Nephron (organoid): ENCODE measurements at regions not wholly inside any gene's neighbourhood (a gene's known extent, or its start where the extent isn't known, plus 50 kb on each side); places are given as distances from the start of the nearest gene placed in this dataset.

Experiments
- H3K27ac Mint-ChIP-seq, 3 experiments: 2 replicates each; pipeline ENCODE4 v1.8.0; 2020; ENCODE audit warnings: mixed read lengths in 3 of 3, mild to moderate bottlenecking in 2 of 3, moderate library complexity in 1 of 3
- H3K27me3 Mint-ChIP-seq: 2 replicates; pipeline ENCODE4 v1.8.0; 2021; ENCODE audit warnings: low read depth, mild to moderate bottlenecking, moderate library complexity, mixed read lengths
- H3K36me3 Mint-ChIP-seq: 2 replicates; pipeline ENCODE4 v1.8.0; 2020; ENCODE audit warnings: low read depth, mixed read lengths
- H3K4me1 Mint-ChIP-seq: 2 replicates; pipeline ENCODE4 v1.8.0; 2020; ENCODE audit warnings: mixed read lengths
- H3K4me3 Mint-ChIP-seq, 3 experiments: 2 replicates each; pipeline ENCODE4 v1.8.0; 2020; ENCODE audit warnings: mild to moderate bottlenecking in 3 of 3, mixed read lengths in 3 of 3, moderate library complexity in 2 of 3
- H3K9me3 Mint-ChIP-seq: 2 replicates; pipeline ENCODE4 v1.8.0; 2020; ENCODE audit warnings: mixed read lengths
- CTCF ChIP-seq, 3 experiments: fragments of 200-600 bp; sonication (generic); IDR thresholded peaks; one replicate each; pipeline ENCODE4 v1.5.0; 2021; ENCODE audit warnings: antibody characterized with exemption in 3 of 3; ENCODE audit not compliant: unreplicated experiment in 3 of 3

GRCh38 chr4:64551125-64551524 lies 141.9 kb upstream of the TECRL start:
- Mint-ChIP-seq H3K36me3 (no peaks in the 10 kb centered on the region), H3K9me3 (no peaks in the 10 kb centered on the region), H3K4me1 (no peaks in the 10 kb centered on the region), H3K27me3 (no peaks in the 10 kb centered on the region), H3K4me3 (no peak overlapping the region), H3K27ac (no peak overlapping the region)
- no peak for TF ChIP-seq CTCF (IDR thresholded peaks at IDR 0.05; ENCODE audit: unreplicated experiment in 3 of 3)

DNA sequence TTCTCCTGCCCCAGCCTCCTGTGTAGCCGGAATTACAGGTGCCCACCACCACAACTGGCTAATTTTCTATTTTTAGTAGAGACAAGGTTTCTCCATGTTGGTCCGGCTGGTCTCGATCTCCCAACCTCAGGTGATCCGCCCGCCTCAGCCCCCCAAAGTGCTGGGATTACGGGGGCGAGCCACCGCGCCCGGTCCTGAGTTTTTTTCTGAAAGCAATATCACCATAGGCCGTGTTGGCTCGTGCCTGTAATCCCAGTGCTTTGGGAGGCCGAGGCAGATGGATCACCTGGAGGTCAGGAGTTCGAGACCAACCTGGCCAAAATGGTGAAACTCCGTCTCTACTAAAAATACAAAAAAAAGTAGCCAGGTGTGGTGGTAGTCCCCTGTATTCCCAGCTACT lies 136.3 kb upstream of the TECRL start:
- H3K9me3 Mint-ChIP-seq = no peaks in the 10 kb centered on the region
- no peak overlapping the region for H3K27ac Mint-ChIP-seq
- H3K4me3 Mint-ChIP-seq = no peak overlapping the region
- no peaks in the 10 kb centered on the region for H3K4me1 Mint-ChIP-seq
- no peaks in the 10 kb centered on the region for H3K27me3 Mint-ChIP-seq
- H3K36me3 Mint-ChIP-seq = no peaks in the 10 kb centered on the region
- no peak for TF ChIP-seq CTCF (IDR thresholded peaks at IDR 0.05; ENCODE audit: unreplicated experiment in 3 of 3)

GRCh38 chr4:64539234-64539849 lies 130.1 kb upstream of the TECRL start:
- no peaks in the 10 kb centered on the region for H3K4me1 Mint-ChIP-seq

DNA sequence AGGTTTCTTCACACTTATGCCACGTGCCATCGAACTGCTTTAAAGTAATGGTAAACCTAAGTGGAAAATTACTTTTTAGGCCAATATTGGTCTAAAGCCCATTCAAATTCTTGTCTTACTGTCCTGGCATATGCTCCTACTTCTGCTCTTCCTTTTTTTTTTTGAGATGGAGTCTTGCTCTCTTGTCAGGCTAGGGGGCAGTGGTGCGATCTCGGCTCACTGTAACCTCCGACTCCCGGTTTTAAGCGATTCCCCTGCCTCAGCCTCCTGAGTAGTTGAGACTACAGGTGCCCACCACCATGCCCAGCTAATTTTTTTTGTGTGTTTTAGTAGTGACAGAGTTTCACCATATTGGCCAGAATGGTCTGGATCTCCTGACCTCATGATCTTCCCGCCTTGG lies 129.0 kb upstream of the TECRL start:
- no peaks in the 10 kb centered on the region for H3K27me3 Mint-ChIP-seq
- H3K27ac Mint-ChIP-seq = no peak overlapping the region
- no peaks in the 10 kb centered on the region for H3K36me3 Mint-ChIP-seq
- TF ChIP-seq CTCF (IDR thresholded peaks at IDR 0.05; ENCODE audit: unreplicated experiment in 3 of 3) = no peak
- no peaks in the 10 kb centered on the region for H3K4me1 Mint-ChIP-seq
- H3K4me3 Mint-ChIP-seq = no peak overlapping the region
- H3K9me3 Mint-ChIP-seq = no peaks in the 10 kb centered on the region

More at GRCh38 chr4:64539234-64539849, 130.1 kb upstream of the TECRL start:
- Mint-ChIP-seq H3K36me3 (no peaks in the 10 kb centered on the region), H3K4me3 (no peak overlapping the region), H3K27me3 (no peaks in the 10 kb centered on the region), H3K27ac (no peak overlapping the region), H3K9me3 (no peaks in the 10 kb centered on the region)
- peak; percentile 75 to 83 (median 75) for TF ChIP-seq CTCF (IDR thresholded peaks at IDR 0.05; ENCODE audit: unreplicated experiment in 3 of 3)

DNA sequence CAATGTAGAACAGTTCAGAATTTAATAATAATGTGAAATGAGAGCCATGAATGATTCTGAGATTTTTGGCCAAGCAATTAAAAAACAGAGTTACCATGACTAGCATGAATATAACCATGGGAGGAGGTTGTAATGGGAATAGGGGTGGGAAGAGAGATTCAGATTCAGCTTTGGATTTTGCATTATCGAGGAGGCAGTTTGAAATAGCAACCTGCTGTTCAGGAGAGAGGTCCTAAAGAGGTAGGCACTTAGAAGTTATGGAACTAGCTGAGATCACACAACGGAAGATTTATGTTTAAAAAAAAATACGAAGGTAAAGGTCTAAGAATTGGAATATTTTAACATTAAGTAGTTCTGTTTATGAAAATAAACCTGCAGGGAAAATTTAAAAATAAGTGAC lies 124.4 kb upstream of the TECRL start:
- no peak overlapping the region for H3K27ac Mint-ChIP-seq
- H3K4me3 Mint-ChIP-seq = no peak overlapping the region
- H3K27me3 Mint-ChIP-seq = no peaks in the 10 kb centered on the region
- no peaks in the 10 kb centered on the region for H3K36me3 Mint-ChIP-seq
- H3K4me1 Mint-ChIP-seq = no peaks in the 10 kb centered on the region
- H3K9me3 Mint-ChIP-seq = no peaks in the 10 kb centered on the region
- TF ChIP-seq CTCF (IDR thresholded peaks at IDR 0.05; ENCODE audit: unreplicated experiment in 3 of 3) = no peak

DNA sequence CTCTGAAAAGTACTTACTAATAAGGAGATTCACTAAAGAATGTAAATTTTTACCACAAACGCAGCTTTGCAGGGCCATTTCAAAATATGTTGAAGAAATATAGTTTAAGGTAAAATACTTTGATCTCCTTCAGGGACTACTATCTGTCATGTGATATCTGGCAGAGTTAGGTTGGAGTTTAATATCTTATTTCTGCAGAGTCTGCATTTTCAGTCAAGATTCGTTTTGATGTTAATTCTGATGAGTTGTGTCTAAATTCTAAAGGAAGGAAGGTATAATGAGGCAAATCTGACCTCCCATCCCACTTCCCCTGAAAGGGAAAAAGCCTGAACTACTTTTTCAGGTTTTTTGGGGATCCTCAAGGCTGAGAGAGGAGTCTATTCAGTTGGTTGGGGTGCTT lies 123.9 kb upstream of the TECRL start:
- no peak overlapping the region for H3K4me3 Mint-ChIP-seq
- H3K4me1 Mint-ChIP-seq = no peaks in the 10 kb centered on the region
- H3K9me3 Mint-ChIP-seq = no peaks in the 10 kb centered on the region
- no peaks in the 10 kb centered on the region for H3K36me3 Mint-ChIP-seq
- TF ChIP-seq CTCF (IDR thresholded peaks at IDR 0.05; ENCODE audit: unreplicated experiment in 3 of 3) = no peak
- no peak overlapping the region for H3K27ac Mint-ChIP-seq
- H3K27me3 Mint-ChIP-seq = no peaks in the 10 kb centered on the region
